ENCODE measurements at regions not wholly inside any gene's neighbourhood (a gene's known extent, or its start where the extent isn't known, plus 50 kb on each side); places are given as distances from the start of the nearest gene placed in this dataset.

DNA sequence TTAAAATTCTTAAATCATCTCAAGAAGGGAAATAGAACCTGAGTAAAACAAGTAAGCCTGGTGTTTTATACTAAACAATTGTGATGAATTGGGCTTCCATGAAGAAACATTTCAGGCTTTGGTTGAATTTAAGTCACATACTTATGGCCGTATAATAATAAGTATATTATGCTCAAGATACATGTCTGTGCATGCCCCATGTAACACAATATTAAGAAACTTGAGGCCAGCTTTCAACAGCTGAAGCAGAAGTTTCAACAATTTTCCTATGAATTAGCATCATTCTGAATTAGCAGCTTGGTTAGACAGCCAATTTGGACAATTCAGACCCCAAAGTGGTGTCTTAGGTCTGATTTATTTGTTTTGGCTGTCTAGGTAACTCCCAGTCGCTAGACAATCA, 243.7 kb downstream of the MYLK4 start:
- TF ChIP-seq REST (IDR thresholded peaks at IDR 0.05; ENCODE audit: low read depth): no peak
- no peak for TF ChIP-seq JUND (IDR thresholded peaks at IDR 0.05)
- TF ChIP-seq POLR2AphosphoS5 (IDR thresholded peaks at IDR 0.05; ENCODE audit: low read depth, low read length): no peak

Data from HCT116 (cell line).